Uterus (tissue), 2 donors: ENCODE measurements at regions not wholly inside any gene's neighbourhood (a gene's known extent, or its start where the extent isn't known, plus 50 kb on each side); places are given as distances from the start of the nearest gene placed in this dataset.

Experiments used
- POLR2A ChIP-seq, 2 donors: fragments of 450-650 bp; IDR thresholded peaks; one replicate each; pipeline ENCODE4 v1.6.1; 2016; ENCODE audit warnings: antibody characterized with exemption in 2 of 2, mild to moderate bottlenecking in 1 of 2, moderate library complexity in 1 of 2
- TF ChIP-seq, protein P1 (sequence below), 4 experiments: fragments of 200-600 bp in 2 of 4; fragments of 450-650 bp in 2 of 4; sonication (generic) in 2 of 4; IDR thresholded peaks; one replicate each; pipeline ENCODE4 v1.5.1; 2016 to 2019; ENCODE audit warnings: antibody characterized with exemption in 4 of 4, mild to moderate bottlenecking in 2 of 4, moderate library complexity in 1 of 4

DNA sequence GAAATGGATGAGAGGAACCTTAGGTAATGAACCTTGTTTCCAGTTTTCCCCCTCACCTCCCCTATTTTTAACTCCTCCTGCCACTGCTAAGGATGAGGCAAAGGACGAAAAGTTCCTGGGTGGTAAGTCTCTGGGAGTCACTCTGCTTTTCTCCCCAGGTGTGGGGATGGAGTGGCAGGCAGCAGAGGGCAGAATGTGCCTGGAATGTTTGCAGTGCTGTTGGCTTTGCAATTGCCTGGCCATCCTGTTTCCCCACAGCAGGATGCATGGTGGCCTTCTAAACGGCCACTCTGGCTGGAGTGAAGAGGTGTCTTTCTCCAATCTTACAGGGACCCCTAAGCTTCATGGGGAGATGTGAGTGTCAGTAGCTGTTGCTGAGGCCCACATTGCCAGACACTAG, 432.5 kb upstream of the ZFHX3 start:
- no peak for TF ChIP-seq POLR2A (IDR thresholded peaks at IDR 0.05)
- TF ChIP-seq, protein P1, sequence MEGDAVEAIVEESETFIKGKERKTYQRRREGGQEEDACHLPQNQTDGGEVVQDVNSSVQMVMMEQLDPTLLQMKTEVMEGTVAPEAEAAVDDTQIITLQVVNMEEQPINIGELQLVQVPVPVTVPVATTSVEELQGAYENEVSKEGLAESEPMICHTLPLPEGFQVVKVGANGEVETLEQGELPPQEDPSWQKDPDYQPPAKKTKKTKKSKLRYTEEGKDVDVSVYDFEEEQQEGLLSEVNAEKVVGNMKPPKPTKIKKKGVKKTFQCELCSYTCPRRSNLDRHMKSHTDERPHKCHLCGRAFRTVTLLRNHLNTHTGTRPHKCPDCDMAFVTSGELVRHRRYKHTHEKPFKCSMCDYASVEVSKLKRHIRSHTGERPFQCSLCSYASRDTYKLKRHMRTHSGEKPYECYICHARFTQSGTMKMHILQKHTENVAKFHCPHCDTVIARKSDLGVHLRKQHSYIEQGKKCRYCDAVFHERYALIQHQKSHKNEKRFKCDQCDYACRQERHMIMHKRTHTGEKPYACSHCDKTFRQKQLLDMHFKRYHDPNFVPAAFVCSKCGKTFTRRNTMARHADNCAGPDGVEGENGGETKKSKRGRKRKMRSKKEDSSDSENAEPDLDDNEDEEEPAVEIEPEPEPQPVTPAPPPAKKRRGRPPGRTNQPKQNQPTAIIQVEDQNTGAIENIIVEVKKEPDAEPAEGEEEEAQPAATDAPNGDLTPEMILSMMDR (IDR thresholded peaks at IDR 0.05): no peak
